ENCODE measurements at regions not wholly inside any gene's neighbourhood (a gene's known extent, or its start where the extent isn't known, plus 50 kb on each side); places are given as distances from the start of the nearest gene placed in this dataset.
"Not testable (repeated sequence)": the region's sequence is repeated elsewhere in the genome, so short reads cannot be mapped to it uniquely, and the experiment has no call there.

DNA sequence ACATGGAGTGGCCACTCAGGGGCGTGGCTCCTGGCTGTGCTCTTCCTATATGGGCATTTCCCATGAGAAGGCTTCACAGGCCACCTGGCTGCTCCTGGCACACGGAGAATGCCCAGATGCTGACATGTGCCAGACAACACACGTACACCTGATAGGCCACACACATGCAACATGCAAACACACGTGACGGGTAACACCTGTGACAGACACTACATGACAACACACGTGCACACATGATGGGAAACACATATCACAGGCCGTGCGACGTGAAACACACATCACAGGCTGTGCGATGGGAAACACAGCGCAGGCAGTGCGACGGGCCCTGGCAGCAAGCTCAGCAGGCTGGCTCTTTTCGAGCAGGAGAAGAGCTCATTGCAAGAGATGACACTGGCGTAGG, 94.3 kb upstream of the HMX1 start:
- H3K27ac ChIP-seq (ENCODE audit: low read length, poor library complexity, severe bottlenecking); H3K4me3 ChIP-seq (ENCODE audit: insufficient read depth in 1 of 2, low read depth in 1 of 2, low read length in 2 of 2); DNase-seq; H3K27me3 ChIP-seq (ENCODE audit: control insufficient read depth in 1 of 2, insufficient read depth in 1 of 2, low read length in 2 of 2); H3K4ac ChIP-seq (ENCODE audit: low read depth in 1 of 2, low read length in 2 of 2); H3K36me3 ChIP-seq (ENCODE audit: control insufficient read depth in 1 of 2, insufficient read depth in 2 of 2, low read depth in 1 of 2, low read length in 2 of 2); H2BK15ac ChIP-seq (ENCODE audit: low read depth, poor library complexity, severe bottlenecking); H2BK5ac ChIP-seq (ENCODE audit: low read depth, low read length, poor library complexity, severe bottlenecking); H3K4me1 ChIP-seq (ENCODE audit: control insufficient read depth, insufficient read depth, low read depth, low read length); H3K79me1 ChIP-seq (replicated peaks; ENCODE audit: low read length, poor library complexity, severe bottlenecking); H2AK5ac ChIP-seq (ENCODE audit: low read length, severe bottlenecking); H3K18ac ChIP-seq (ENCODE audit: low read depth in 1 of 2, low read length in 2 of 2); H3K4me2 ChIP-seq (ENCODE audit: low read length, poor library complexity, severe bottlenecking); H2BK120ac ChIP-seq (ENCODE audit: low read depth, low read length); H3K9ac ChIP-seq (ENCODE audit: low read length); H4K8ac ChIP-seq (ENCODE audit: low read length); H2AFZ ChIP-seq (ENCODE audit: low read depth, low read length); H3K9me3 ChIP-seq (ENCODE audit: control insufficient read depth, low read length); H3K23ac ChIP-seq (ENCODE audit: low read length in 2 of 2); H2BK12ac ChIP-seq (ENCODE audit: low read length in 2 of 2); H3K14ac ChIP-seq (ENCODE audit: low read length in 2 of 2); H4K91ac ChIP-seq (ENCODE audit: low read length): not testable (repeated sequence)
- whole genome bisulfite sequencing: 85% methylated on average over 11 of the region's 15 CpGs

DNA sequence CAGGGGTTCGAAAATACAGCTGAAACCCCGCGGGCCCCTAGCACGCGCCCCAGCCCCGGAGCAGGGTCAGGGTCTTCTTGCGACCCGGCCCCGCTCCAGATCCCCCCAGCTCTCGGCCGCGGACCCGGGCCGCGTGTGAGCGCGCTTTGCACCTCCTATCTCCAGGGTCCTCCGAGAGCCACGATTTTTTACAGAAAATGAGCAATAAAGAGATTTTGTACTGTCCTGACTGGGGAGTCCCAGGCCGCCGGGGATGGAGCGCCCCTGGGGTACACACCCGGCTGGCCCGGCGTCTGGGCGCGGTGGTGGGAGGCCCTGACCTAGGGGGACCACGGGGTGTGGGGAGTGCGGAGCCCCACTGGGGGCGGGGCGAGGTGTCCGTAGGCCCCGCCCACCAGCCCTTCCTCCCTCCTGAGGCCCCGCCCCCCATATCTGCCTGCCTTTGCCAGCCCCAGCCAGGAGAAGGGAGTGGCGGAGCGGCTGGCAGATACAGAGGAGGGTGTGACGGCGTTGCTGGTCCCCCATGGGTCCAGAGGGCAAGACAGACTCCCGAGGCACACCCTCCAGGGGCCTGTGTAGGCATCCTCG, 92.7 kb upstream of the HMX1 start:
- H3K27me3 ChIP-seq (ENCODE audit: control insufficient read depth in 1 of 2, insufficient read depth in 1 of 2, low read length in 2 of 2); H3K79me1 ChIP-seq (replicated peaks; ENCODE audit: low read length, poor library complexity, severe bottlenecking); H2BK15ac ChIP-seq (ENCODE audit: low read depth, poor library complexity, severe bottlenecking); H4K91ac ChIP-seq (ENCODE audit: low read length); H4K8ac ChIP-seq (ENCODE audit: low read length); H3K27ac ChIP-seq (ENCODE audit: low read length, poor library complexity, severe bottlenecking); H3K4me2 ChIP-seq (ENCODE audit: low read length, poor library complexity, severe bottlenecking); H2AFZ ChIP-seq (ENCODE audit: low read depth, low read length); H3K4ac ChIP-seq (ENCODE audit: low read depth in 1 of 2, low read length in 2 of 2); H3K18ac ChIP-seq (ENCODE audit: low read depth in 1 of 2, low read length in 2 of 2); DNase-seq; H3K9ac ChIP-seq (ENCODE audit: low read length); H3K4me1 ChIP-seq (ENCODE audit: control insufficient read depth, insufficient read depth, low read depth, low read length); H2BK5ac ChIP-seq (ENCODE audit: low read depth, low read length, poor library complexity, severe bottlenecking); H3K23ac ChIP-seq (ENCODE audit: low read length in 2 of 2); H2AK5ac ChIP-seq (ENCODE audit: low read length, severe bottlenecking); H2BK120ac ChIP-seq (ENCODE audit: low read depth, low read length); H3K9me3 ChIP-seq (ENCODE audit: control insufficient read depth, low read length); H2BK12ac ChIP-seq (ENCODE audit: low read length in 2 of 2); H3K14ac ChIP-seq (ENCODE audit: low read length in 2 of 2); H3K36me3 ChIP-seq (ENCODE audit: control insufficient read depth in 1 of 2, insufficient read depth in 2 of 2, low read depth in 1 of 2, low read length in 2 of 2); H3K4me3 ChIP-seq (ENCODE audit: insufficient read depth in 1 of 2, low read depth in 1 of 2, low read length in 2 of 2): not testable (repeated sequence)
- WGBS: 87% methylated on average over 32 of the region's 40 CpGs

DNA sequence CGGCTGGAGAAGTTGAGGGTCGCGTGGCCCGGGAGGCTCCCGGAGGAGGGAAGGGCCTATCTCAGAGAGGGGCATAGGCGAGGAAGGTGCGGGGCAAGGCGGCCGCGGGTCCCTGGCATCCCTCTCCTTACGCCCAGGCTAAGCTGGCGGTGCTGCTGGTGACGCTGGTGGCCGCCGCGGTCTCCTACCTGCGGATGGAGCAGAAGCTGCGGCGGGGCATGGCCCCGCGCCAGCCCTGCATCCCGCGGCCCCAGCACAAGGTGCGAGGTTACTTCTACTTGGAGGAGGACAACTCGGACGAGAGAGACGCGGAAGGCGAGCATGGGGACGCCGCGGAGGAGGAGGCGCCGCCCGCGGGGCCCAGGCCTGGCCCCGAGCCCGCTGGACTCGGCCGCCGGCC, 91.9 kb upstream of the HMX1 start:
- not testable (repeated sequence) for H3K4me1 ChIP-seq (ENCODE audit: control insufficient read depth, insufficient read depth, low read depth, low read length); H2AK5ac ChIP-seq (ENCODE audit: low read length, severe bottlenecking); H3K23ac ChIP-seq (ENCODE audit: low read length in 2 of 2); H3K79me1 ChIP-seq (replicated peaks; ENCODE audit: low read length, poor library complexity, severe bottlenecking); H4K8ac ChIP-seq (ENCODE audit: low read length); H3K9ac ChIP-seq (ENCODE audit: low read length); H2BK15ac ChIP-seq (ENCODE audit: low read depth, poor library complexity, severe bottlenecking); H2BK5ac ChIP-seq (ENCODE audit: low read depth, low read length, poor library complexity, severe bottlenecking); H2BK12ac ChIP-seq (ENCODE audit: low read length in 2 of 2); H3K27me3 ChIP-seq (ENCODE audit: control insufficient read depth in 1 of 2, insufficient read depth in 1 of 2, low read length in 2 of 2); H4K91ac ChIP-seq (ENCODE audit: low read length); H3K4me2 ChIP-seq (ENCODE audit: low read length, poor library complexity, severe bottlenecking); H2BK120ac ChIP-seq (ENCODE audit: low read depth, low read length); H3K27ac ChIP-seq (ENCODE audit: low read length, poor library complexity, severe bottlenecking); H3K4ac ChIP-seq (ENCODE audit: low read depth in 1 of 2, low read length in 2 of 2); H3K36me3 ChIP-seq (ENCODE audit: control insufficient read depth in 1 of 2, insufficient read depth in 2 of 2, low read depth in 1 of 2, low read length in 2 of 2); H3K18ac ChIP-seq (ENCODE audit: low read depth in 1 of 2, low read length in 2 of 2); H3K9me3 ChIP-seq (ENCODE audit: control insufficient read depth, low read length); H2AFZ ChIP-seq (ENCODE audit: low read depth, low read length); DNase-seq; H3K14ac ChIP-seq (ENCODE audit: low read length in 2 of 2); H3K4me3 ChIP-seq (ENCODE audit: insufficient read depth in 1 of 2, low read depth in 1 of 2, low read length in 2 of 2)
- 92% methylated on average over 34 of the region's 41 CpGs for WGBS

DNA sequence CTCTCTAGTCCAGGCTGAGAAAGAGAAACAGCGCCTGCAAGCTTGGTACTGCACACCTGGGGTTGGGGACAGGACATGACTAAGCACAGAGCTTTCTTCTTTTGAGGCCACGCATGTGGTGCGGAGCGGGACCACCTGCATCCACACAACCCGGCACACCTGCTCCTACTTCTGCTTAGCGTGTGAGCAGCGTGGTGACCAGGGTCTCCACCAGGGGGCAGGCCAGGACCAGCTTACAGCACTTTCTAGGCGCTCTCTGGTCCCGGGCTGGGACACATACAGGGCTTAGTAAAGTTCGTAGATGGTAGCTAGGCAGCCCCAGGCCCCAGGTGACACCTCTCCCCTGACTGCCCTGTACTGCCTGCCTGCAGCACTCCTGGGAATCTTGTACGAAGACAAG, 89.7 kb upstream of the HMX1 start:
- H2BK15ac ChIP-seq (ENCODE audit: low read depth, poor library complexity, severe bottlenecking); H2BK12ac ChIP-seq (ENCODE audit: low read length in 2 of 2); H3K4me2 ChIP-seq (ENCODE audit: low read length, poor library complexity, severe bottlenecking); H4K91ac ChIP-seq (ENCODE audit: low read length); H3K9me3 ChIP-seq (ENCODE audit: control insufficient read depth, low read length); DNase-seq; H2BK5ac ChIP-seq (ENCODE audit: low read depth, low read length, poor library complexity, severe bottlenecking); H2AFZ ChIP-seq (ENCODE audit: low read depth, low read length); H3K79me1 ChIP-seq (replicated peaks; ENCODE audit: low read length, poor library complexity, severe bottlenecking); H3K36me3 ChIP-seq (ENCODE audit: control insufficient read depth in 1 of 2, insufficient read depth in 2 of 2, low read depth in 1 of 2, low read length in 2 of 2); H3K4me3 ChIP-seq (ENCODE audit: insufficient read depth in 1 of 2, low read depth in 1 of 2, low read length in 2 of 2); H3K23ac ChIP-seq (ENCODE audit: low read length in 2 of 2); H2AK5ac ChIP-seq (ENCODE audit: low read length, severe bottlenecking); H3K18ac ChIP-seq (ENCODE audit: low read depth in 1 of 2, low read length in 2 of 2); H3K9ac ChIP-seq (ENCODE audit: low read length); H2BK120ac ChIP-seq (ENCODE audit: low read depth, low read length); H3K27me3 ChIP-seq (ENCODE audit: control insufficient read depth in 1 of 2, insufficient read depth in 1 of 2, low read length in 2 of 2); H3K4me1 ChIP-seq (ENCODE audit: control insufficient read depth, insufficient read depth, low read depth, low read length); H3K4ac ChIP-seq (ENCODE audit: low read depth in 1 of 2, low read length in 2 of 2); H3K14ac ChIP-seq (ENCODE audit: low read length in 2 of 2); H4K8ac ChIP-seq (ENCODE audit: low read length); H3K27ac ChIP-seq (ENCODE audit: low read length, poor library complexity, severe bottlenecking): not testable (repeated sequence)
- WGBS: 67% methylated on average over 11 of the region's 11 CpGs
